ENCODE measurements at regions not wholly inside any gene's neighbourhood (a gene's known extent, or its start where the extent isn't known, plus 50 kb on each side); places are given as distances from the start of the nearest gene placed in this dataset.

DNA sequence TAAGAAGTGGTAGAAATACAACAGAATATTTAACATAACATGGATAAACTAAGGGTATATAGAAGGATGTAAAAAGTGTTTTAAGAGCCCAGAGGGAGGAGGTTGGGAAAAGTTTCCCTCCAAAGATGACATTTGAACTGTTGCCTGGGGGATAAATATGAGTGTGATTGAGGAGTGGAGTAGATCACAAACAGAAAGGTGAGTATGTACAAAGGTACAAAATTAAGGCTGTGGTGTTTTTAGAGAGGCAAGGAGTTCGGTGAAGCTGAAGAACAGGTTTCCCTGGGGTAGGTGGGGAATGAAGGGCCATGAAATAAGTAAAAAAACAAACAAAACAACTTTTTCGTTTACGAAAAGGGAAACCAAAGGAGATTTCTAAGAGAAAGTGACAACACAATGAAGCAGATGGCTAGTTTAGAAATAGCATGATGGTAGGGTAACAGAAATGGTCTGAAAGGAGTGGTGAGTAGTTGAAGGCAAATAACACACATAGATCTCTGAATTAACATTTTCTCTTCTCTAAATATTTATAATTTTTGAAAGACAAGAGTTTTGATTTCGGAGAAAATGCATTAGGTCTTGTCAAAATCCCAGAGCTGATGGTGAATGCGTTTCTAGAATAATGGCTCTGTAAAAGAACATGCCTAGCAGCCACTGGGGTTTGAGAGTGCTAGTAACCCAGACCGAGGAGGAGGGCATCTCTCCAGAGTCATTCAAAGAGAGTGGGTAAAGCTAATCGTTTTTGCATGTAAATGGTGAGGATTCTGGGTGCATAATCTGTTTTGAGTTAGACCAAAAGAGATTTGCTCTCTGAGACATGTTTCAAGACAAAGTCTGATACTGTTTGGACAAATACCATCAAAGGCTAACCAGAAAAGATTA, 240.4 kb upstream of the DCN start:
- no peak for ATAC-seq
- TF ChIP-seq, protein P1, sequence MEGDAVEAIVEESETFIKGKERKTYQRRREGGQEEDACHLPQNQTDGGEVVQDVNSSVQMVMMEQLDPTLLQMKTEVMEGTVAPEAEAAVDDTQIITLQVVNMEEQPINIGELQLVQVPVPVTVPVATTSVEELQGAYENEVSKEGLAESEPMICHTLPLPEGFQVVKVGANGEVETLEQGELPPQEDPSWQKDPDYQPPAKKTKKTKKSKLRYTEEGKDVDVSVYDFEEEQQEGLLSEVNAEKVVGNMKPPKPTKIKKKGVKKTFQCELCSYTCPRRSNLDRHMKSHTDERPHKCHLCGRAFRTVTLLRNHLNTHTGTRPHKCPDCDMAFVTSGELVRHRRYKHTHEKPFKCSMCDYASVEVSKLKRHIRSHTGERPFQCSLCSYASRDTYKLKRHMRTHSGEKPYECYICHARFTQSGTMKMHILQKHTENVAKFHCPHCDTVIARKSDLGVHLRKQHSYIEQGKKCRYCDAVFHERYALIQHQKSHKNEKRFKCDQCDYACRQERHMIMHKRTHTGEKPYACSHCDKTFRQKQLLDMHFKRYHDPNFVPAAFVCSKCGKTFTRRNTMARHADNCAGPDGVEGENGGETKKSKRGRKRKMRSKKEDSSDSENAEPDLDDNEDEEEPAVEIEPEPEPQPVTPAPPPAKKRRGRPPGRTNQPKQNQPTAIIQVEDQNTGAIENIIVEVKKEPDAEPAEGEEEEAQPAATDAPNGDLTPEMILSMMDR (IDR thresholded peaks at IDR 0.05): no peak
- Histone ChIP-seq H3K9me3 (no peaks in the 10 kb centered on the region), H3K27ac (no peak overlapping the region), H3K36me3 (no peaks in the 10 kb centered on the region), H3K4me3 (no peak overlapping the region), H3K27me3 (ENCODE audit: low read depth) (no peaks in the 10 kb centered on the region), H3K4me1 (no peaks in the 10 kb centered on the region)
- intact Hi-C loops (cut with DNase I): no loop called here
- DNase-seq: no peak

DNA sequence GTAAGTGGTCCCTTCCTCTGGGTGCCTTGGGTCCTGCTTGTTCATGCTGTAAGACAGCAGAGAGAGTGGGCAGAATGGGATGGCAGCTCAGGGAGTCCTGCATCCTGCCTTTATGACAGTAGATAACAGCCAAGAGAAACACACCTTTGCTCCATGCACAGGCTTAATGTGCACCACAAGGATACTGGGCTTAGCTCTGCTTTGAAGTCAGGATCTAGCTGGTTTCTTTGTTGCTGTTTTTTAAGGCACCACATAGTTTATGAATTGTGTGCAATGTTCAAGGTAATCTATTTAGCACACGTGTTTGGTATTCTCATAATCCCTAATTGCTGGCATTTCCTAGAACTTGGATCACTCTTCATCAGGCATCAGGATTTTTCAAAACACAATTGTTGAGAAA, 239.5 kb upstream of the DCN start:
- TF ChIP-seq, protein P1 (IDR thresholded peaks at IDR 0.05): no peak
- no peaks in the 10 kb centered on the region for H3K9me3 ChIP-seq
- no peak for ATAC-seq
- no peak overlapping the region for H3K4me3 ChIP-seq
- no peaks in the 10 kb centered on the region for H3K27me3 ChIP-seq (ENCODE audit: low read depth)
- no peak overlapping the region for H3K27ac ChIP-seq
- no peaks in the 10 kb centered on the region for H3K4me1 ChIP-seq
- intact Hi-C loops (cut with DNase I): no loop called here
- no peak for DNase-seq
- H3K36me3 ChIP-seq: no peaks in the 10 kb centered on the region

DNA sequence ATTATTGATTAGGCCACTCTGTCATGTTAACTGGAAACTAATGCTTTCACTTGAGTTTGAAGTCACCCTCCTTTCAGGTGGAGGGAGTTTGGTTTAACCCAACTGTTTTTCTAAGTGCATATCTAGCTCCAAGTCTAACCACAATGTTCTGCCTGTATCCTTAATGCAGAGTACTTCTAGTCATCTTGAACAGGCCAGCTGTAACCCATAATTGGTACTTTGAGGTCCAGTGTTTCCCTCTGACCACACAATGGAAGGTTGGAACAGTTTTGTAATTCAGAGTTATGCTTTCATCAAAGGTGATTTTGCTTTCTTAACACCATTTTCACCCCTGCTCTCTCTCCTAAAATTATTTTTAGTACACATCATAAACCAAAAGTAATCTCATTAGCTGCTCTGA, 237.2 kb upstream of the DCN start:
- intact Hi-C loops (cut with DNase I): no loop called here
- no peak overlapping the region for H3K4me3 ChIP-seq
- DNase-seq (no peak), ATAC-seq (no peak)
- TF ChIP-seq, protein P1 (IDR thresholded peaks at IDR 0.05): no peak
- H3K9me3 ChIP-seq: no peaks in the 10 kb centered on the region
- no peaks in the 10 kb centered on the region for H3K36me3 ChIP-seq
- no peaks in the 10 kb centered on the region for H3K27me3 ChIP-seq (ENCODE audit: low read depth)
- no peak overlapping the region for H3K27ac ChIP-seq
- no peaks in the 10 kb centered on the region for H3K4me1 ChIP-seq

DNA sequence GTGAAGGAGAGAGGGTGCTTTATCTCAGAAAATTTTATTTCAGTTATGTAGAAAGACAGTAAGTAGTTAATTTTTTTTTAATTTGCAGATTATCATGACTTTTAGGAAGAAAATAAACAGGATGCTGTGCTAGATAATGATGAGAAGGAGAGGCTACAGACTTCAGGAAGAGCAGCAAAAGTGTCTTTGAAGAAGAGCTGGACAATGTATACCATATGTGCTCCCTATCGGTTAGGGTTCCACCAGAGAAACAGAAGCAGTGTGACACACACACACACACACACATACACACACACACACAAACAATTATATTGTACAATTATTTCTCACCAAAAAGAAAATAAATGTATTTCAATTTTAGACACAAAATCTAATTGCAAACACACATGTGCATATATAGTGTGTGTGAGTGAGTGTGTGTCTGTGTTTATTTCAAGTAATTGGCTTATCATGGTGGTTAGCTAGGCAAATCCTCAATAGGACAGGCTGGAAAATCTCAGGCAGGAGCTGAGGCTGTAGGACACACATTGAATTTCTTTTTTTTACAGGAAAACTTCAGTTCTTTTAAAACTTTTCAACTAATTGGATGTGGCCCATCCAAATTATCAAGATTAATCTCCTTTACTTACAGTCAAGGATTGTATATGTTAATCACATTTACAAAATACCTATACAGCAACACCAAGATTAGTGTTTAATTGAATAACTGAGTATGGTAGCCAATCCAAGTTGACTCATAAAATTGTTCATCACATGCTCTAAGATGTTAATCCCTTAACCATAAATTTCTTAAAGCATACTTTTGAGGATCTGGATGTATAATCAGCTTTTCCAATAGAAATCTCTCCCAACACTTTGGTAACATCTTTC, 235.8 kb upstream of the DCN start:
- Histone ChIP-seq H3K9me3 (no peaks in the 10 kb centered on the region), H3K27me3 (ENCODE audit: low read depth) (no peaks in the 10 kb centered on the region), H3K36me3 (no peaks in the 10 kb centered on the region), H3K4me3 (no peak overlapping the region), H3K27ac (no peak overlapping the region), H3K4me1 (no peaks in the 10 kb centered on the region)
- ATAC-seq: no peak
- TF ChIP-seq, protein P1 (IDR thresholded peaks at IDR 0.05): no peak
- intact Hi-C loops (cut with DNase I): no loop called here
- no peak for DNase-seq

DNA sequence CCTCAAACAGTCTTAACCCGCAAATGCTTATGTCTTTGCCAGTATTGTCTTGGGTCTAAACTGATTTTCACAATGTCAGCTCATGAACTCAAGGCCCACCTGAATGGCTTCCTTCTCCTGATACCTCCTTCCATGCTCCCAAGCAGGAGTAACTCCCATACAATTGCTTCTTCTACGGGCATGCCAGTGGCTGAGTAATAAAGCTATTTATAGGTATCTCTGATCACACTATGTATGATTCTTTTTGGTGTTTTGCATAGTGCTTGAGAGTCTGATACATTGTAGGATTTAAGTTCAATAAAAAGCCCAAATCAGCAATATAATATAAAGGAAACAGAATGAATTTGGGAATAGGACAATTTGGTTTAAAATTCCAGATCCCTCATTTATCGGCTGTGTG, 235.0 kb upstream of the DCN start:
- TF ChIP-seq, protein P1 (IDR thresholded peaks at IDR 0.05): no peak
- Histone ChIP-seq H3K27me3 (ENCODE audit: low read depth) (no peaks in the 10 kb centered on the region), H3K4me3 (no peak overlapping the region), H3K4me1 (no peaks in the 10 kb centered on the region), H3K9me3 (no peaks in the 10 kb centered on the region), H3K27ac (no peak overlapping the region), H3K36me3 (no peaks in the 10 kb centered on the region)
- DNase-seq (no peak), ATAC-seq (no peak)
- intact Hi-C loops (cut with DNase I): no loop called here

Data from lower lobe of right lung (tissue), 2 donors.